HUDEP-2 (cell line): ENCODE measurements at regions not wholly inside any gene's neighbourhood (a gene's known extent, or its start where the extent isn't known, plus 50 kb on each side); places are given as distances from the start of the nearest gene placed in this dataset.

ENCODE experiments used
- DNase-seq, 76 experiments: peaks; one replicate each; lab custom pipeline; 2025; ENCODE audit not compliant: unreplicated experiment in 76 of 76; lab: John Stamatoyannopoulos, UW

DNA sequence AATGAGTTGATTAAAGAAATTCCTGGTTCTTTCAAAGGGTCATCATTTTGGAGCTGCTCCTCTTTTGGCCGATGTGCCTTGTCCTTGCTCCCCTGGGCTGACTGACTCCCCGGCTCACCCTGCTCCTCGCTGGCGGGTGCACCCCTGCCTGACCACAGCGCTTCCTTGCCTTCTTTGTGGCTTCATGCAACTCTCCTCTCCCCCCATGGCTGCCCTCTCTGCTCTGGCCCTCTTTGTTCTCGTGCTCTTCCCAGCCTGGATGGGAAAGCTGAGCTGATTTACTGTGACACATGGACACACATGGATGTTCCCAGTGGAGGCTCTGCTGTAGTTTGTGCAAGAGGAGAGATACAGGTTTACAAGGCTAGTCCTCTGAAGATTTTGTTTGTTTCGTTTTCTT lies 234.6 kb downstream of the HAUS1 start:
- DNase-seq: no peak

DNA sequence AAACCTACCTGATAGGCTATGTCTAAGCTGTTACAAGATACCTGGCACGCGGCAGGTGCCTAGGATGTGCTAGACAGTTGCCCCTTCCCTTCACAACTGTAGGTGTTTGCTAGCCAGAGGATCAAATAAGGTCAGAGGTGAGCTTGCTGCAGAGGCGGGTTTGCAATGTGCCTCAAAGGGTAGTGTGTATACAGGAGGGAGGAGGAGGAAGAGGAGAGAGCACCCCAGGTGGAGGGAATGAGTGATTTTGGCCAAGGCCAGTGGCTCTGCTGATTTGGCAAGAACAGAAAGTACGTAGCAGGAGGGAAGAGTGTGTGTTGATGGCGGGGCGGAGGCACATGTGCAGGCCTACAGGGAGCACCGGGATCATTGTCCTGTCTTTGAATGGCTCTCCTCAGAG lies 236.5 kb downstream of the HAUS1 start:
- no peak for DNase-seq

DNA sequence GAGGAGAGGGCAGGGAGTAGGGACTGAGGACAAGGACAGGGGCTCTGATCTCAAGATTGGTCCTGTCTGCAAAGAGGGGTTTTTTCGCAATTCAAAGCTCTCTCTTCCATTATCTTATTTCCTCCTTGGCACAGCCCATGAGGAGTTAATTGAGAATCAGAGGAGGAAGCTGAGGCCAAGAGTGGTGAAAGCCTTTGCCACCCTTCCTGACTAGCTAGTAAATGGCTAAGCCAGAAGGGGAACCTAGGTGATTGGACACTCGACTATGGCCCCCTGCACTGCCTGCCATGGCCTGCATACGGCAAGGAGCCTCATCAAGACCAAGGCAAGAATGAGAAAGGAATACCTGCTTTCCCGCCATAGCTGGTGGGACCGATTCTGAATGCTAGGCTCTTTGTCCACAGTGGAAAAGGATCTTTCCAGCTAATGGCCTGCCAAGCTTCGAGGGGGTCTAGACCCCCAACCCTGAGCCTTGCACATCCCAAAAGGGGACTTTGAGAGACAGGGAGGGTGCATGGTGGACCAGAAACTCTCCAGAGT lies 237.9 kb downstream of the HAUS1 start:
- no peak for DNase-seq

DNA sequence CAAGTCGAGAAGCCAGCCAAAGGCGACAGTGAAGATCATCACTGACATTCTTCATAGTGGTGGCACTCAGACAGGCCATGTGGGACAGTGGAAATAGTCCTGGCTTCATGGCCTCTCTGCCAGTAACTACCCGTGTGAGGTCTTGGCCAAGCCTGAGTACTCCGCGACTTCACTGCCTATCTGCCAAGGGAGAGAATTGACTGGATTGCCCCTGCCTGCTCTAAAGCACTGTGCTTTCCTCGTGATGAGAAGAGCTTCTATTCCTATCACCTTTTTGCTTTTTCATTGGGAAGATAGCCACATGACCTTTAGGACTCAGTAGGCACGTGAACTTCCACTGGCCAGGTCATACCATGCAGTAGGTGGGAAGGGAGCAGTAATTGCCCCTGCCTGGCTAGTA lies 239.3 kb downstream of the HAUS1 start:
- DNase-seq: no peak

- no peak for DNase-seq
Measured at GRCh38 chr18:46343931-46344372, 239.8 kb downstream of the HAUS1 start.

DNA sequence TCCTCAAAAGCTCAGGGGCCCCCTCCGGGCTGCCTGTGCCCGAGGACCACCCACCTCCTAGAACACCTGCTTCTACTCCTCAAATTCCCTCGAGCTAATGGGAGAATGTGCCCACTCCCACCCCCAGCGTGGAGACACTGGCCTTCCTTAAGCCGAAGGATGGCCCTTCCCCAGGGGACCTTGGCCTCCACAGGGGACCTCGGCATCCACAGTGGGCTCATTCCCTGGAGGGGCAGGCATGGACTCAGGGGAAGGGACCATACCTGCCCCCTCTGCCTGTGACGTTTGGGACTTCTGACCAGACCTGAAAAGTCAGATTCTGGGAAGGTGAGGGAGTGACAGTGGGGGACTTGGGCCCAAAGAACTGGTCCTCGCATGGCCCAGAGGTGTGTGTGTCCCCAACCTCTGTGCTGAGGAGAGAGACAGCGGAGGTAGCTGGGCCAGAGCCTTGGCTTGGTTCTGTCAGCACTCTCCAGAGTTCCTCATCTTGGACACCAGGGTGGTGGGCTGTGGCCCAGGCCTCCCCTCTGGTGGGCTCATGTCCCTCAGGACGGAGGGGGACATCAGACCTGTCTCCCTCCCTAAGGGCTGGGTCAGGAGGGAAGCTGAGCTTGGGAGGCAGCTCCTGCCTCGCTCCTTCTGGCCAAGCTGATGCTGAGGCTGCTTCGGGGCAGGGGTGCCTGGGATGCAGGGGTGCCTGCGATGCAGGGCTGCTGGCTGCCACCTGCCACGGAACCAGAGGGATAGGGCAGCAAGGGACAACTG lies 240.4 kb downstream of the HAUS1 start:
- DNase-seq: no peak

GRCh38 chr18:46345181-46345465 lies 240.9 kb downstream of the HAUS1 start:
- no peak for DNase-seq

DNA sequence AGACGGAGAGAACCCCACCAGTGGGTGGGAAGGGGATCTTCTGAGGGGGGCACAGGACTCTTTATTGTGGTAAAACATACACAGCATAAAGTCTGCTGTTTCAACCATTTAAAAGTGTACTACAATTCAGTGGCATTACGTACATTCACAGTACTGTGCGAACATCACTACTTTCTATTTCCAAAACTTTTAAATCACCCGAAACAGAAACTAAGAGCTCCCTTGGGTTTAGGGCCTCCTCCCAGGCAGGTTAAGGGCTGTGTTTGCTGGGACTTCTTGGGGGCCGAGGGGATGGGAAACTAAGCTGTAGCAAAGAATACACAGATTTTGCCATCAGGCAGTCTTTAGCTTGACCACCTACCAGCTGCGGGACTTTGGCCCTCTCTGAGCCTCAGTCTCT lies 242.0 kb downstream of the HAUS1 start:
- no peak for DNase-seq

GRCh38 chr18:46346896-46347630 lies 242.9 kb downstream of the HAUS1 start:
- DNase-seq: no peak

- no peak for DNase-seq
Measured at GRCh38 chr18:46350598-46351159, 246.5 kb downstream of the HAUS1 start.

GRCh38 chr18:46352520-46353250 lies 248.5 kb downstream of the HAUS1 start:
- DNase-seq: no peak

- no peak for DNase-seq
Measured at GRCh38 chr18:46353460-46353859, 249.3 kb downstream of the HAUS1 start.

DNA sequence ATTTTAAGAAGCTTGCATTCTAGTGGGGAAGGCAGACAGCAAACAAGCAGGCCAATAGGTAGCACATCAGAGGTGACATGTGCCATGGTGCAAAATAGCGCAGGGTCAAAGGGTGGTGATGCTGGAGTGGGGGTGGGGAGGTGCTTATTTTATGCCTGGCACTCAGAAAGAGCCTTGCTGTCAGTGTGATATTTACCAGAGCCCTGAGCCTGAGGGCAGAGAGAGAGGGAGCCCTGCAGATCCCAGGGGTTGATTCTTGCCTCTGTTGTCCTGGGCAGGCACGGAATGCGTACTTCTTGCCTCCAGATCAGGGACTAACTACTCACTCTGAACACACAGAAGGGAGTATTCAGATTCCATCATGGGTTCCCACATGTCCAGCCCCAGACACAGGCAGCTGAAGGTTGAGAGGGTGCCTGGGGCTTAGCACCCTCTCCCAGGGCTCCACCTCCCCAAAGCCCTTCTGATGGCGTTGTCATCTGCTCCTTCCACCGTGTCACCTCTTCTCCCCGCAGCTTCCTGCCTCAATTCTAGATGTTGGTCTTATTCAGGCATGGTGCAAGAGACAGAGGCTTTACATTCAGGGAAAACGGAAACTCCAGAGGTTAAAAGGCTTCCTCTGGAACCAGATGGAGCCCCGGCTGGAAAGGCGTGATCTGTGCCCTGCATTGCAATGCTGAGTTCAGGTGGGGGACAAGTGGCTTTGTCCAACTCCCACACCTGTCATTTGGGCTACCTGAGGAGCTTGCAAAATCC lies 252.3 kb downstream of the HAUS1 start:
- DNase-seq: no peak

DNA sequence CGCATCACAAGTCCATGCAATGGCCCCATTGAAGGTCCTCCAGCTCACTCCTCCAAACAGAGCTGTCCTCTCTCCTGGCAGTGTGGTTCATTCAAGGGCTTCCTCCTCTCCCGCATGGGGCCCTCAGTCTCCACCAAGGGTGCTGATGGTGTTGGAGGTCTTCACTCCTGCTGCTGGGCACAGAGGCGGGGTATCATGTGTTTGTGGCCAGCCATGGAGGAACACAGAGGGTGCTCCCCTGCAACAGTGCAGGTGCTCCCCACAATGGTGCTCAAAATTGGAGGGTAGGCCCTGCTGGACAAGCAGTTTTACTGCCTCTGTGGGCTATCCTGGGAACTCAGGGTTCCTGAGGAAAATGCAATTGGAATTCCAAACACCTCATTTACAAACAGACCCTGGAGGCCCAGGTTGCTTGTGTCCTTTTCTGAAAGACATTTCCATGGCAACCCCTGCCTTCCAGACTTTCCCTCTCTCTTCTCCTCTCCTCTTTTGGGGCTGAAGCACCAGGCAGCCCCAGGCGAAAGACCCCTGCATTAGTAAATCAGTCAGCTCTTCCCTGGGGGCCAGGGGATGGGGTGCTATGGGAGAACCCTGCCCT lies 256.0 kb downstream of the HAUS1 start:
- no peak for DNase-seq

DNA sequence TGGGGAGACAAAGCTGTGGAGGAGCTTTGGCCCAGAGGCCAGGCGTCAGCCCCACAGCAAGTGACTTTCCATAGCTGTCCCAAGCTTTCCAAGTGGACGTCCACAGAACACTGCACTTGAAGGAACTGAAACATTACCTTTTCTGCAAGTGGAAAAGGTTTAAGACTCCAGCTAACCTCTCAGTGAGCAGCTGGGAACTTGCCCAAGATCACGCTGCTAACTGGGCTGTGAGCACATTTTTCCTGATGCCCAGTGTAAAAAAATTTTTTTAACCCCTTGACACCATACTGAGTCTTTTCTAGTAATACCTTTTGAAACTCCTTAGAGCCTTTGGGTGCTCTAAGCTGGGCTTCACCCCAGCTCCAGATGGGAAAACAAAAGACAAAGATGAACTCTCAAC lies 256.7 kb downstream of the HAUS1 start:
- no peak for DNase-seq

DNA sequence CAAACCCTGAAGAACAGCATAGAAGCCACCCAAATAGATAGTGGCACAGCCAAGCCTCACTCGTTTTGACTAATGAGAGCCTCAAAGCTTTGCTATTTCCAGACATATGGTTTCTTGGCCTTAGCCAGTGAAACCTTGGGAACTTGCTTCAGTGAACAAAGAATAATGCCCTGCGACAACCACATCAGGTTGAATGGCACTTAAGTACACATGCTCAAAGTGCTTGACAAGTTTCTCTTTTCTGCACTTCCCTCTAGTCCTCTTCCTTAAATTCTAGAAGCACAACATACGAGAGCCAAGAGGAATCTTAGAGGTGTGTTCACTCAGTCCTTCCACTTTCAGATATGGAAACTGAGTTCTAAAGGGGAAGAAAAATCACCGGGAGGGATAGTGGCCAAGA lies 258.3 kb downstream of the HAUS1 start:
- DNase-seq: no peak

GRCh38 chr18:46364048-46364447 lies 259.9 kb downstream of the HAUS1 start:
- DNase-seq: no peak

- no peak for DNase-seq
Measured at GRCh38 chr18:46366201-46366600, 262.0 kb downstream of the HAUS1 start.

- no peak for DNase-seq
Measured at GRCh38 chr18:46366751-46367376, 262.7 kb downstream of the HAUS1 start.

DNA sequence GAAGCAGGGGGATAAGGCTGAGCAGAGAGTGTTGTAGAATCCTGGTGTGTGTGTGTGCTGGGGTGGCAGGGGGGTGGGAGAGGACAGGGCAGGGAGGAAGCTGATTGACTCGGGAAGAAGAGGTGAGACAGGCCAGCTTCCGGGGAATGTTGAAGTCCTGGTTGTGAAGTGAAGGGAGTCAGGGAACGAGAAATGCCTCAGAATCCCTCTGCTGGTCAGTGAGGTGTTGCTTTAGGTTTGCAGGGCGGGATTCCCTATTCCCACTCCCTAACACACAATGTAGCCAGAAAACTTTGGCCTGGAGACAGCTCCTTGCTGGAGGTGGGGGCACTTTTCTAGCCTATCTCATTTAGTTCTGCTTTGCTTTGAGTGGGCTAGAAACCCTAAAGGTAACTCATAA lies 265.1 kb downstream of the HAUS1 start:
- no peak for DNase-seq
